Caco-2 (cell line): ENCODE measurements at regions not wholly inside any gene's neighbourhood (a gene's known extent, or its start where the extent isn't known, plus 50 kb on each side); places are given as distances from the start of the nearest gene placed in this dataset.

Source experiments
- BruUV-seq: library from RNA; stranded (reverse); fragments of 400-500 nt; replicated peaks from 2 replicates; lab custom pipeline; 2021; lab: Mats Ljungman, UMichigan
- CTCF ChIA-PET: fragments of 300-600 bp; sonication (Branson Sonifier 250); formaldehyde crosslinking; loops from one replicate; lab custom pipeline; 2022; ENCODE audit warnings: antibody characterized with exemption; lab: Charles Lee
- POLR2A ChIA-PET: fragments of 300-600 bp; sonication (Branson Sonifier 250); formaldehyde crosslinking; loops from one replicate; lab custom pipeline; 2022; ENCODE audit warnings: antibody characterized with exemption; lab: Charles Lee
- DNase-seq, 2 experiments: peaks; one replicate each; pipeline versions ENCODE4 v3.0.0 to v3.0.0-alpha.2; 2020 to 2022
- H3K27me3 ChIP-seq: replicated peaks from 2 replicates; pipeline ENCODE4 v1.6.0; 2011; ENCODE audit warnings: low read length; ENCODE audit not compliant: control insufficient read depth, insufficient read depth
- H3K36me3 ChIP-seq: 2 replicates; pipeline ENCODE4 v1.5.1; 2011; ENCODE audit warnings: low read length; ENCODE audit not compliant: control insufficient read depth, insufficient read depth
- H3K4me1 ChIP-seq: fragments of 250-450 bp; sonication (Bioruptor Pico); 2 replicates; pipeline ENCODE4 v1.5.1; 2020; ENCODE audit warnings: mild to moderate bottlenecking
- H3K4me3 ChIP-seq: 2 replicates; pipeline ENCODE4 v1.5.1; 2011; ENCODE audit warnings: low read depth, mild to moderate bottlenecking, control low read depth, low read length
- H3K9me3 ChIP-seq: fragments of 250-450 bp; sonication (Bioruptor Pico); 2 replicates; pipeline ENCODE4 v1.5.1; 2020; ENCODE audit warnings: mild to moderate bottlenecking, moderate library complexity
- H3K27ac Mint-ChIP-seq: one replicate; pipeline ENCODE4 v1.8.0; 2022; ENCODE audit warnings: mixed read lengths; ENCODE audit not compliant: unreplicated experiment
- H3K27me3 Mint-ChIP-seq: one replicate; pipeline ENCODE4 v1.8.0; 2022; ENCODE audit warnings: mixed read lengths; ENCODE audit not compliant: insufficient read depth, unreplicated experiment
- H3K36me3 Mint-ChIP-seq: one replicate; pipeline ENCODE4 v1.8.0; 2022; ENCODE audit warnings: mild to moderate bottlenecking, mixed read lengths; ENCODE audit not compliant: insufficient read depth, unreplicated experiment
- H3K4me1 Mint-ChIP-seq: one replicate; pipeline ENCODE4 v1.8.0; 2022; ENCODE audit warnings: low read depth, mixed read lengths; ENCODE audit not compliant: unreplicated experiment
- H3K4me3 Mint-ChIP-seq: one replicate; pipeline ENCODE4 v1.8.0; 2022; ENCODE audit warnings: mild to moderate bottlenecking, moderate library complexity, mixed read lengths; ENCODE audit not compliant: unreplicated experiment
- H3K9me3 Mint-ChIP-seq: one replicate; pipeline ENCODE4 v1.8.0; 2022; ENCODE audit warnings: mixed read lengths; ENCODE audit not compliant: unreplicated experiment
- intact Hi-C: fragments of 100-400 bp; cut with micrococcal nuclease; formaldehyde crosslinking; loops from one replicate; pipeline ENCODE4 v1.10.0; 2022; ENCODE audit not compliant: unreplicated experiment
- TF ChIP-seq, protein P1 (sequence below), 2 experiments: fragments of 200-600 bp in 1 of 2; IDR thresholded peaks; 1 replicate in 1 of 2; 2 replicates in 1 of 2; pipeline versions ENCODE4 v1.5.1 to v1.8.0; 2011 to 2022; ENCODE audit warnings: antibody characterized with exemption in 1 of 2, control low read depth in 1 of 2, inconsistent platforms in 1 of 2, low read depth in 1 of 2, low read length in 1 of 2, mild to moderate bottlenecking in 1 of 2, moderate library complexity in 1 of 2; ENCODE audit not compliant: insufficient read depth in 1 of 2, severe bottlenecking in 1 of 2, unreplicated experiment in 1 of 2

DNA sequence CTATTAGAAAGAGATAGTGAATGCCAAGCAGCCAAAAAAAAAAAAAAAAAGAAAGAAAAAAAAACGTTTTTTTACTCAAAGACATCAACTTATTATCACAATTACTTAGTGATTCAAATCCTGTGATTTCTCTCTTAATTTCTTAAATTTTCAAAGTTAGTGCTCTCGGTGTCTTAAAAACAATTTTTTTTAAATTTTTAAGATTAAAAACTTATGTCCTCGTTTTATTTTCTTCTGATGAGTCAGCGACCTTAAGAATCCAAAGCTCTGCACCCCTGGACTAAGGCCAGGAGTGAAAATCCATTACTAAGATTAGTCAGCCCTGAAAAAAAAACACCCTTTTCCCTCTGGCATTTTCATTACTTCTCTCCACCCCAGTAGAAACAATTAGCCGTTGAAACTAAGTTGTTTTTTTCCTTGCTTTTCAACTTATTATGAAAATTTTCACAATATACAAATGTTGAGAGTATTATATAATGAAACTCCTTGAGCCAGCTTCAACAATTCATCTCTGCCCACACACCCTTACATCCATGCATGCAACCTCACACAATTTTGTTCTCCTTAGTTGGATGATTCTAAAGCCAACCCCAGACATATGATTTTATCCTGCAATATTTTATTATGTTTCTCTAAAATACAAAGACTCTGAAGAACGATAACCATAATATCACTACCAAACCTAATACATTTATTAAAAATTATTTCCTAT lies 85.6 kb upstream of the CARMIL1 start:
- no peaks in the 10 kb centered on the region for H3K27me3 Mint-ChIP-seq
- DNase-seq = no peak
- TF ChIP-seq, protein P1, sequence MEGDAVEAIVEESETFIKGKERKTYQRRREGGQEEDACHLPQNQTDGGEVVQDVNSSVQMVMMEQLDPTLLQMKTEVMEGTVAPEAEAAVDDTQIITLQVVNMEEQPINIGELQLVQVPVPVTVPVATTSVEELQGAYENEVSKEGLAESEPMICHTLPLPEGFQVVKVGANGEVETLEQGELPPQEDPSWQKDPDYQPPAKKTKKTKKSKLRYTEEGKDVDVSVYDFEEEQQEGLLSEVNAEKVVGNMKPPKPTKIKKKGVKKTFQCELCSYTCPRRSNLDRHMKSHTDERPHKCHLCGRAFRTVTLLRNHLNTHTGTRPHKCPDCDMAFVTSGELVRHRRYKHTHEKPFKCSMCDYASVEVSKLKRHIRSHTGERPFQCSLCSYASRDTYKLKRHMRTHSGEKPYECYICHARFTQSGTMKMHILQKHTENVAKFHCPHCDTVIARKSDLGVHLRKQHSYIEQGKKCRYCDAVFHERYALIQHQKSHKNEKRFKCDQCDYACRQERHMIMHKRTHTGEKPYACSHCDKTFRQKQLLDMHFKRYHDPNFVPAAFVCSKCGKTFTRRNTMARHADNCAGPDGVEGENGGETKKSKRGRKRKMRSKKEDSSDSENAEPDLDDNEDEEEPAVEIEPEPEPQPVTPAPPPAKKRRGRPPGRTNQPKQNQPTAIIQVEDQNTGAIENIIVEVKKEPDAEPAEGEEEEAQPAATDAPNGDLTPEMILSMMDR (IDR thresholded peaks at IDR 0.05; ENCODE audit: insufficient read depth in 1 of 2, low read depth in 1 of 2, low read length in 1 of 2, severe bottlenecking in 1 of 2, unreplicated experiment in 1 of 2) = no peak
- no peak overlapping the region for H3K27ac Mint-ChIP-seq
- H3K4me3 ChIP-seq = no peak overlapping the region
- H3K27me3 ChIP-seq = no peaks in the 10 kb centered on the region
- BruUV-seq = no TSS peak
- no peaks in the 10 kb centered on the region for H3K9me3 ChIP-seq
- intact Hi-C loops = no loop called here
- H3K9me3 Mint-ChIP-seq = no peaks in the 10 kb centered on the region
- no peaks in the 10 kb centered on the region for H3K36me3 ChIP-seq
- ChIA-PET CTCF (no interaction called here), POLR2A (no interaction called here)
- no peaks in the 10 kb centered on the region for H3K4me1 Mint-ChIP-seq
- no peaks in the 10 kb centered on the region for H3K4me1 ChIP-seq
- no peak overlapping the region for H3K4me3 Mint-ChIP-seq
- no peaks in the 10 kb centered on the region for H3K36me3 Mint-ChIP-seq

DNA sequence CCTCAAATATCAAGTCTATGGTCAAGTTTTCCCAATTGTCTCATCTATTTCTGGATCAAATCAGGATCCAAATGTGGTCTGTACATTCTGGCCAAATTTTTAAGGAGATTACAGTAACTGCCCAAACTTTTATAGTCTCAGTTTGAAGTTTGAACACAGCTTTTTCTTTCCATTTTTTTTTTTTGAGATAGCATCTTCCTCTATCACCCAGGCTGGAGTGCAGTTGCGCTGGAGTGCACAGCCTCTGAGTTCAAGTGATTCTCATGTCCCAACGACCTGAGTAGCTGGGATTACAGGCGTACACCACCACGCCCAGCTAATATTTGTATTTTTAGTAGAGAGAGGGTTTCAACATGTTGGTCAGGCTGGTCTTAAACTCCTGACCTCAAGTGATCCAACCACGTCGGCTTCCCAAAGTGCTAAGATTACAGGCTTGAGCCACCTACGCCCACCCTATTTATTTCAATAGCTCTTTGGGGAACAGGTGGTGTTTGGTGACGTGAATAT lies 84.9 kb upstream of the CARMIL1 start:
- Histone ChIP-seq H3K9me3 (no peaks in the 10 kb centered on the region), H3K4me3 (no peak overlapping the region), H3K4me1 (no peaks in the 10 kb centered on the region), H3K27me3 (no peaks in the 10 kb centered on the region), H3K36me3 (no peaks in the 10 kb centered on the region)
- Mint-ChIP-seq H3K27ac (no peak overlapping the region), H3K36me3 (no peaks in the 10 kb centered on the region), H3K4me1 (no peaks in the 10 kb centered on the region), H3K4me3 (no peak overlapping the region), H3K27me3 (no peaks in the 10 kb centered on the region), H3K9me3 (no peaks in the 10 kb centered on the region)
- ChIA-PET CTCF (no interaction called here), POLR2A (no interaction called here)
- TF ChIP-seq, protein P1 (IDR thresholded peaks at IDR 0.05; ENCODE audit: insufficient read depth in 1 of 2, low read depth in 1 of 2, low read length in 1 of 2, severe bottlenecking in 1 of 2, unreplicated experiment in 1 of 2) = no peak
- DNase-seq = no peak
- no TSS peak for BruUV-seq
- intact Hi-C loops = no loop called here

DNA sequence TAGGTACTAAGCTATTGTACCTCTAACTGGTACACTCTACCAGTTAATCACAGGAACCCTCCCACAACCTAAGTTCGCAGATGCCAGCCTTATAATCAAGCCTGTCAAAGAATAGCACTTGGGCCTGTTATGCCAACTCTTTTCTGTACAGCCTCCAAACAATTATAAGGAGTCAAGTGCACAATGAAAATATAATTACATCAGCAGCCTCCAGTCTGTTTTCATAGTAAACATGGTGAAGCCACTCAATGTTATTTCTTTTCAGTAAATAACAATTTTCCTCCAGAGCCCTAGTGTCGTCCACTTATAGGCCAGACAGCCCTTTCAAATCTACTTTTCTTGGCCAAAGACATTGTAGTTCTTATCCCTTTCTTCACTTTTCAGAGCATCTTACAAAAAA lies 82.7 kb upstream of the CARMIL1 start:
- no peak overlapping the region for H3K27ac Mint-ChIP-seq
- intact Hi-C loops = no loop called here
- H3K36me3 ChIP-seq = no peaks in the 10 kb centered on the region
- H3K9me3 ChIP-seq = no peaks in the 10 kb centered on the region
- H3K27me3 ChIP-seq = no peaks in the 10 kb centered on the region
- no peaks in the 10 kb centered on the region for H3K4me1 ChIP-seq
- H3K4me1 Mint-ChIP-seq = no peaks in the 10 kb centered on the region
- ChIA-PET POLR2A (no interaction called here), CTCF (no interaction called here)
- TF ChIP-seq, protein P1 (IDR thresholded peaks at IDR 0.05; ENCODE audit: insufficient read depth in 1 of 2, low read depth in 1 of 2, low read length in 1 of 2, severe bottlenecking in 1 of 2, unreplicated experiment in 1 of 2) = no peak
- no peaks in the 10 kb centered on the region for H3K36me3 Mint-ChIP-seq
- H3K27me3 Mint-ChIP-seq = no peaks in the 10 kb centered on the region
- DNase-seq = no peak
- no peak overlapping the region for H3K4me3 Mint-ChIP-seq
- no TSS peak for BruUV-seq
- no peaks in the 10 kb centered on the region for H3K9me3 Mint-ChIP-seq
- H3K4me3 ChIP-seq = no peak overlapping the region
